ENCODE measurements at regions not wholly inside any gene's neighbourhood (a gene's known extent, or its start where the extent isn't known, plus 50 kb on each side); places are given as distances from the start of the nearest gene placed in this dataset.

- DNase-seq = no peak
These were observed 221.0 kb upstream of the OSR1 start for GRCh38 chr2:19579461-19579860.

- DNase-seq = no peak
These were observed 219.3 kb upstream of the OSR1 start for GRCh38 chr2:19577723-19578122.

- no peak for DNase-seq
These were observed 218.0 kb upstream of the OSR1 start for GRCh38 chr2:19576411-19576810.

GRCh38 chr2:19575641-19576040 is 217.2 kb upstream of the OSR1 start:
- DNase-seq = no peak

GRCh38 chr2:19574778-19575260 is 216.4 kb upstream of the OSR1 start:
- DNase-seq = no peak

GRCh38 chr2:19573784-19574183 is 215.4 kb upstream of the OSR1 start:
- DNase-seq = no peak

- DNase-seq = no peak
These were observed 213.3 kb upstream of the OSR1 start for GRCh38 chr2:19571773-19572172.

GRCh38 chr2:19569300-19569791 is 210.9 kb upstream of the OSR1 start:
- no peak for DNase-seq

GRCh38 chr2:19568809-19569208 is 210.4 kb upstream of the OSR1 start:
- no peak for DNase-seq

GRCh38 chr2:19560785-19561184 is 202.4 kb upstream of the OSR1 start:
- no peak for DNase-seq

- no peak for DNase-seq
These were observed 201.3 kb upstream of the OSR1 start for GRCh38 chr2:19559596-19560240.

- no peak for DNase-seq
These were observed 198.2 kb upstream of the OSR1 start for GRCh38 chr2:19556648-19557047.

- no peak for DNase-seq
These were observed 196.1 kb upstream of the OSR1 start for GRCh38 chr2:19554520-19554919.

GRCh38 chr2:19552270-19552669 is 193.8 kb upstream of the OSR1 start:
- DNase-seq = no peak

- no peak for DNase-seq
These were observed 192.3 kb upstream of the OSR1 start for GRCh38 chr2:19550750-19551149.

GRCh38 chr2:19549821-19550220 is 191.4 kb upstream of the OSR1 start:
- no peak for DNase-seq

- DNase-seq = no peak
These were observed 189.7 kb upstream of the OSR1 start for GRCh38 chr2:19548116-19548515.

- no peak for DNase-seq
These were observed 188.9 kb upstream of the OSR1 start for GRCh38 chr2:19547321-19547720.

GRCh38 chr2:19545507-19545906 is 187.1 kb upstream of the OSR1 start:
- DNase-seq = no peak

GRCh38 chr2:19543663-19544383 is 185.4 kb upstream of the OSR1 start:
- DNase-seq = no peak

- no peak for DNase-seq
These were observed 184.6 kb upstream of the OSR1 start for GRCh38 chr2:19542796-19543662.

GRCh38 chr2:19541884-19542283 is 183.5 kb upstream of the OSR1 start:
- no peak for DNase-seq

GRCh38 chr2:19540739-19541525 is 182.5 kb upstream of the OSR1 start:
- DNase-seq = no peak
